ENCODE measurements at regions not wholly inside any gene's neighbourhood (a gene's known extent, or its start where the extent isn't known, plus 50 kb on each side); places are given as distances from the start of the nearest gene placed in this dataset.

DNA sequence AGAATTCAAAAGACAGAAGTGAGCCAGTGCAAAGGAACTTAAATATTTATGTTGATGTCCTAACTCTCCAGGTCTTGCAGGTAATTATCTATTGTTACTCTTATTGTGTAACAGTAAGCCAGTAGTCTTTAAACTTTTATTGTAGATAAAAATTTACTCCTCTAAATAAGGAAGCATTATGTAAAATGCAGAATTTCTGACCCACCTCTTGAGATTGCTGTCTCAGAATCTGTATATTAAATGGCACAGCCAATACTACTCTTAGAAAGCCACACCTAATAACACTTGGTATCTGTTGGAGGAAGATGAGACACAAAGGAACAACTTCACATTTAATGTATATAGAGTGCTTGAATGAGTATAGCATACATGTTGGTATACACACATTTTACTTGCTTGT lies 613.5 kb upstream of the ZNF804A start:
- Histone ChIP-seq H3K4me2 (ENCODE audit: low read length) (no peak overlapping the region), H3K79me2 (replicated peaks; ENCODE audit: insufficient read depth, low read length) (no peaks in the 10 kb centered on the region), H3K9me3 (ENCODE audit: low read length) (no peaks in the 10 kb centered on the region), H3K9me2 (ENCODE audit: insufficient read depth, low read length) (no peaks in the 10 kb centered on the region), H2AFZ (ENCODE audit: low read depth, low read length) (no peak overlapping the region), H3F3A (ENCODE audit: insufficient read depth, low read length, poor library complexity, severe bottlenecking) (no peaks in the 10 kb centered on the region), H3K27me3 (ENCODE audit: insufficient read depth, low read depth, low read length) (no peaks in the 10 kb centered on the region), H3K36me3 (ENCODE audit: insufficient read depth, low read length) (no peaks in the 10 kb centered on the region), H4K20me1 (ENCODE audit: insufficient read depth) (no peaks in the 10 kb centered on the region), H3K4me3 (ENCODE audit: low read length) (no peak overlapping the region), H3K9ac (ENCODE audit: low read length) (no peak overlapping the region), H3K27ac (ENCODE audit: low read length) (no peak overlapping the region)
- TF ChIP-seq SMC3 (conservative IDR thresholded peaks at IDR 0.05; ENCODE audit: poor library complexity) (no peak), EP300 (conservative IDR thresholded peaks at IDR 0.05; ENCODE audit: poor library complexity, severe bottlenecking) (no peak), EZH2 (IDR thresholded peaks at IDR 0.05; ENCODE audit: borderline replicate concordance, insufficient read depth, low read length, poor library complexity, severe bottlenecking) (no peak), POLR2AphosphoS5 (IDR thresholded peaks at IDR 0.05) (no peak), TAF1 (IDR thresholded peaks at IDR 0.05; ENCODE audit: low read depth) (no peak), MXI1 (conservative IDR thresholded peaks at IDR 0.05; ENCODE audit: poor library complexity, severe bottlenecking) (no peak)
- TF ChIP-seq, protein P1, sequence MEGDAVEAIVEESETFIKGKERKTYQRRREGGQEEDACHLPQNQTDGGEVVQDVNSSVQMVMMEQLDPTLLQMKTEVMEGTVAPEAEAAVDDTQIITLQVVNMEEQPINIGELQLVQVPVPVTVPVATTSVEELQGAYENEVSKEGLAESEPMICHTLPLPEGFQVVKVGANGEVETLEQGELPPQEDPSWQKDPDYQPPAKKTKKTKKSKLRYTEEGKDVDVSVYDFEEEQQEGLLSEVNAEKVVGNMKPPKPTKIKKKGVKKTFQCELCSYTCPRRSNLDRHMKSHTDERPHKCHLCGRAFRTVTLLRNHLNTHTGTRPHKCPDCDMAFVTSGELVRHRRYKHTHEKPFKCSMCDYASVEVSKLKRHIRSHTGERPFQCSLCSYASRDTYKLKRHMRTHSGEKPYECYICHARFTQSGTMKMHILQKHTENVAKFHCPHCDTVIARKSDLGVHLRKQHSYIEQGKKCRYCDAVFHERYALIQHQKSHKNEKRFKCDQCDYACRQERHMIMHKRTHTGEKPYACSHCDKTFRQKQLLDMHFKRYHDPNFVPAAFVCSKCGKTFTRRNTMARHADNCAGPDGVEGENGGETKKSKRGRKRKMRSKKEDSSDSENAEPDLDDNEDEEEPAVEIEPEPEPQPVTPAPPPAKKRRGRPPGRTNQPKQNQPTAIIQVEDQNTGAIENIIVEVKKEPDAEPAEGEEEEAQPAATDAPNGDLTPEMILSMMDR (IDR thresholded peaks at IDR 0.05; ENCODE audit: poor library complexity, severe bottlenecking) = no peak

DNA sequence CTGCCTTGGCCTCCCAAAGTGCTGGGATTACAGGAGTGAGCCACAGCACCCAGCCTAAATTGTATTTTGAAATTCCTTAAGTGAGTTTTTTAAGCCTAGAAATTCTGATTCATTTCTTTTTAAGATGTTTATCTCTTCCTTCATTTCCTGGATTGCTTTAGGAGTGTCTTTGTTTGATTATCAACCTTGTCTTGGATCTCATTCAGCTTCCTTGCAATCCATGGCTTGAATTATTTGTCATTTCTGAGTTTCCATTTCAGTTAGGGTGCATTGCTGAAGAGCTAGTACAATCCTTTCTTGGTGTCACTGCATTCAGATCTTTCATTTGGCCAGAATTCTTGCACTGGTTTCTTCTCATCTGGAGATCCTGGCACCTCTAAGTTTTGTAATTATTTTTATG lies 606.4 kb upstream of the ZNF804A start:
- TF ChIP-seq, protein P2, sequence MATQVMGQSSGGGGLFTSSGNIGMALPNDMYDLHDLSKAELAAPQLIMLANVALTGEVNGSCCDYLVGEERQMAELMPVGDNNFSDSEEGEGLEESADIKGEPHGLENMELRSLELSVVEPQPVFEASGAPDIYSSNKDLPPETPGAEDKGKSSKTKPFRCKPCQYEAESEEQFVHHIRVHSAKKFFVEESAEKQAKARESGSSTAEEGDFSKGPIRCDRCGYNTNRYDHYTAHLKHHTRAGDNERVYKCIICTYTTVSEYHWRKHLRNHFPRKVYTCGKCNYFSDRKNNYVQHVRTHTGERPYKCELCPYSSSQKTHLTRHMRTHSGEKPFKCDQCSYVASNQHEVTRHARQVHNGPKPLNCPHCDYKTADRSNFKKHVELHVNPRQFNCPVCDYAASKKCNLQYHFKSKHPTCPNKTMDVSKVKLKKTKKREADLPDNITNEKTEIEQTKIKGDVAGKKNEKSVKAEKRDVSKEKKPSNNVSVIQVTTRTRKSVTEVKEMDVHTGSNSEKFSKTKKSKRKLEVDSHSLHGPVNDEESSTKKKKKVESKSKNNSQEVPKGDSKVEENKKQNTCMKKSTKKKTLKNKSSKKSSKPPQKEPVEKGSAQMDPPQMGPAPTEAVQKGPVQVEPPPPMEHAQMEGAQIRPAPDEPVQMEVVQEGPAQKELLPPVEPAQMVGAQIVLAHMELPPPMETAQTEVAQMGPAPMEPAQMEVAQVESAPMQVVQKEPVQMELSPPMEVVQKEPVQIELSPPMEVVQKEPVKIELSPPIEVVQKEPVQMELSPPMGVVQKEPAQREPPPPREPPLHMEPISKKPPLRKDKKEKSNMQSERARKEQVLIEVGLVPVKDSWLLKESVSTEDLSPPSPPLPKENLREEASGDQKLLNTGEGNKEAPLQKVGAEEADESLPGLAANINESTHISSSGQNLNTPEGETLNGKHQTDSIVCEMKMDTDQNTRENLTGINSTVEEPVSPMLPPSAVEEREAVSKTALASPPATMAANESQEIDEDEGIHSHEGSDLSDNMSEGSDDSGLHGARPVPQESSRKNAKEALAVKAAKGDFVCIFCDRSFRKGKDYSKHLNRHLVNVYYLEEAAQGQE (IDR thresholded peaks at IDR 0.05; ENCODE audit: borderline replicate concordance) = no peak
- no peak for TF ChIP-seq RAD21 (conservative IDR thresholded peaks at IDR 0.05)
- TF ChIP-seq, protein P1 (IDR thresholded peaks at IDR 0.05; ENCODE audit: poor library complexity, severe bottlenecking) = no peak
- TF ChIP-seq EP300 (conservative IDR thresholded peaks at IDR 0.05; ENCODE audit: poor library complexity, severe bottlenecking) = no peak
- no peak for TF ChIP-seq TAF1 (IDR thresholded peaks at IDR 0.05; ENCODE audit: low read depth)
- TF ChIP-seq EZH2 (IDR thresholded peaks at IDR 0.05; ENCODE audit: borderline replicate concordance, insufficient read depth, low read length, poor library complexity, severe bottlenecking) = no peak
- TF ChIP-seq SMC3 (conservative IDR thresholded peaks at IDR 0.05; ENCODE audit: poor library complexity) = no peak
- no peak for TF ChIP-seq MXI1 (conservative IDR thresholded peaks at IDR 0.05; ENCODE audit: poor library complexity, severe bottlenecking)
- no peak for TF ChIP-seq POLR2AphosphoS5 (IDR thresholded peaks at IDR 0.05)
- Histone ChIP-seq H3K36me3 (ENCODE audit: insufficient read depth, low read length) (no peaks in the 10 kb centered on the region), H3K9me3 (ENCODE audit: low read length) (no peaks in the 10 kb centered on the region)

More for the DNA sequence above, 606.4 kb upstream of the ZNF804A start:
- Histone ChIP-seq H3K4me3 (ENCODE audit: low read length) (no peak overlapping the region), H3K27ac (ENCODE audit: low read length) (no peak overlapping the region), H2AFZ (ENCODE audit: low read depth, low read length) (no peak overlapping the region), H3K27me3 (ENCODE audit: insufficient read depth, low read depth, low read length) (no peaks in the 10 kb centered on the region), H3K9ac (ENCODE audit: low read length) (no peak overlapping the region), H3K79me2 (replicated peaks; ENCODE audit: insufficient read depth, low read length) (no peaks in the 10 kb centered on the region), H3K4me2 (ENCODE audit: low read length) (no peak overlapping the region), H3K9me2 (ENCODE audit: insufficient read depth, low read length) (no peaks in the 10 kb centered on the region), H3F3A (ENCODE audit: insufficient read depth, low read length, poor library complexity, severe bottlenecking) (no peaks in the 10 kb centered on the region), H4K20me1 (ENCODE audit: insufficient read depth) (no peaks in the 10 kb centered on the region)
